ENCODE measurements at regions not wholly inside any gene's neighbourhood (a gene's known extent, or its start where the extent isn't known, plus 50 kb on each side); places are given as distances from the start of the nearest gene placed in this dataset.
"Not testable (repeated sequence)": the region's sequence is repeated elsewhere in the genome, so short reads cannot be mapped to it uniquely, and the experiment has no call there.

GRCh38 chr2:185471441-185471840 lies 267.2 kb upstream of the FSIP2 start:
- Histone ChIP-seq H3K27me3 (ENCODE audit: low read depth) (no peaks in the 10 kb centered on the region), H3K9me3 (no peaks in the 10 kb centered on the region), H3K4me3 (no peak overlapping the region), H3K36me3 (replicated peaks) (no peaks in the 10 kb centered on the region), H3K4me1 (no peaks in the 10 kb centered on the region)
- DNase-seq (ENCODE audit: low spot score in 2 of 2), result no peak
- in situ Hi-C loops (cut with MboI; ENCODE audit: low sequenced_read_pairs), result no loop called here

DNA sequence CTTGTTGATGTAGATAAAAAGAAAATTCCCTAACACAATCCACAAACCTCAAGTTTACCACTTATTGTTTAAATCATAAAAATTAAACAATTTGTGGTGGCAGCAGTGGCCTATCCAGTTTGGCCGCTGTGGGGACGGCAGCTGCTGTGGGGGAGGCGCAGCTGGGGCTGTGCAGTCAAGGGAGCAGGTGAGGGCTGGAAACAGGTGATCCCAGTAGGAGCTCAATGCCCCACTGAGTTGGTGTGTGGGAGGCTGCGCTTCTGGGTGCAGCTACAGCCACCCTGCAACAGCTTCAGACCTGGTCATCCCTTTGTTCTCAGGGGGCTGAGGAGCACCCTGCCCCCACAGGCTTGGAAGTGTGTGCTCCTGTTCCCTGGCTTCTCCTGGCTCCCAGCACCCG lies 266.0 kb upstream of the FSIP2 start:
- H3K4me1 ChIP-seq, result no peaks in the 10 kb centered on the region
- no peak for DNase-seq (ENCODE audit: low spot score in 2 of 2)
- no peaks in the 10 kb centered on the region for H3K9me3 ChIP-seq
- H3K4me3 ChIP-seq, result no peak overlapping the region
- no peaks in the 10 kb centered on the region for H3K36me3 ChIP-seq (replicated peaks)
- H3K27me3 ChIP-seq (ENCODE audit: low read depth), result no peaks in the 10 kb centered on the region
- in situ Hi-C loops (cut with MboI; ENCODE audit: low sequenced_read_pairs), result no loop called here

DNA sequence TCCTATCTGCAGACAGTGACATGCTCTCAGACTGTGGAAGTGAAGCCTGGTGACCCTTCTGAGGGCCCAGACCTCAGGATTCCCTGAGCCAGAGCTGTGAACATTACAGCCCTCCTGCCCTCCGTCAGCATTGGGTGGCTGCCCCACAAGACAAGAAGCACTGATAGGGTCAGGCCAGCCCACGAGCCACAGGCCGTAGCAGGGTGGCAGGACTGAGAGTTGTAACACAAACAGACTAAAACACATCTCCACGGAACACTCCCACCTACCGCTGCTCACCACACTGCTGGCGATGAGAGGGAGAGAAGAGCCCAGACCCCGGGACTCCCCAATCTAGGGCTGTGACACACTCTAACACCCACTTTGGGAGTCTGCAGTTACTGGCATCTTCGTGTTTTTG lies 264.8 kb upstream of the FSIP2 start:
- in situ Hi-C loops (cut with MboI; ENCODE audit: low sequenced_read_pairs), result no loop called here

DNA sequence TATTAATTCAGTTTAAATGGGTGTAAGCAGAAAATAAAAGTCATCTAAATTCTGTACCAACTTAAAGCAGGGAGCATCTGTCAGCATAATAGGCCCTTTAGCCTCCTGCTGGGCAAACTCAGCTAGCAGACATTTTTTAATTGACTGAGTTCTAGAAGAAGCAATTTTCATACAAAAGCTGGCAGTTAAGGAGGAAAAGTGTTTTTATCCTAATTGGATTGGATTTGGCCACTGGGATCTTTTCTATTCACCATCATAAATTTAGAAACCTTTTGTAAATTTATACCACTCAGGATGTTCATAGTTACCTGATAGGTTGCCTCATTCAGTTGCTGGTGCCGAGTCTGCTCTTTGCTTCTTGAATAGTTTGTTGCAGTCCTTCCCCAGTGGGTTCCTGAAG lies 262.7 kb upstream of the FSIP2 start:
- Histone ChIP-seq H3K27me3 (ENCODE audit: low read depth) (no peaks in the 10 kb centered on the region), H3K4me1 (no peaks in the 10 kb centered on the region), H3K4me3 (no peak overlapping the region), H3K36me3 (replicated peaks) (no peaks in the 10 kb centered on the region), H3K9me3 (no peaks in the 10 kb centered on the region)
- in situ Hi-C loops (cut with MboI; ENCODE audit: low sequenced_read_pairs), result no loop called here
- DNase-seq (ENCODE audit: low spot score in 2 of 2), result peak in 1 of 2 experiments; percentile 16

More for the DNA sequence above, 264.8 kb upstream of the FSIP2 start:
- Histone ChIP-seq H3K4me3 (no peak overlapping the region), H3K4me1 (no peaks in the 10 kb centered on the region), H3K27me3 (ENCODE audit: low read depth) (no peaks in the 10 kb centered on the region), H3K36me3 (replicated peaks) (no peaks in the 10 kb centered on the region), H3K9me3 (no peaks in the 10 kb centered on the region)
- no peak for DNase-seq (ENCODE audit: low spot score in 2 of 2)

GRCh38 chr2:185477452-185477851 lies 261.2 kb upstream of the FSIP2 start:
- no peaks in the 10 kb centered on the region for H3K36me3 ChIP-seq (replicated peaks)
- no peaks in the 10 kb centered on the region for H3K27me3 ChIP-seq (ENCODE audit: low read depth)
- DNase-seq (ENCODE audit: low spot score in 2 of 2), result no peak
- H3K4me1 ChIP-seq, result no peaks in the 10 kb centered on the region
- no peak overlapping the region for H3K4me3 ChIP-seq
- no peaks in the 10 kb centered on the region for H3K9me3 ChIP-seq
- in situ Hi-C loops (cut with MboI; ENCODE audit: low sequenced_read_pairs), result no loop called here

- H3K27me3 ChIP-seq (ENCODE audit: low read depth), result no peaks in the 10 kb centered on the region
- in situ Hi-C loops (cut with MboI; ENCODE audit: low sequenced_read_pairs), result no loop called here
- peak; percentile 66 to 74 for DNase-seq (ENCODE audit: low spot score in 2 of 2)
- H3K9me3 ChIP-seq, result no peaks in the 10 kb centered on the region
- peaks cover 10% of the 10 kb centered on the region for H3K4me1 ChIP-seq
- H3K4me3 ChIP-seq, result no peak overlapping the region
- H3K36me3 ChIP-seq (replicated peaks), result no peaks in the 10 kb centered on the region
Observed at GRCh38 chr2:185484602-185485001, 254.0 kb upstream of the FSIP2 start.

- in situ Hi-C loops (cut with MboI; ENCODE audit: low sequenced_read_pairs), result loop anchor here (25.0 kb wide), 1 partner anchor 235 kb away; the partner anchor contains the start of gene FSIP2
- DNase-seq (ENCODE audit: low spot score in 2 of 2), result no peak
- Histone ChIP-seq H3K9me3 (0 out of 2 replicates have a peak, but pooled peaks cover 3% of the 10 kb centered on the region), H3K4me3 (no peak overlapping the region), H3K27me3 (ENCODE audit: low read depth) (no peaks in the 10 kb centered on the region), H3K4me1 (no peaks in the 10 kb centered on the region), H3K36me3 (replicated peaks) (no peaks in the 10 kb centered on the region)
Observed at GRCh38 chr2:185502351-185502750, 236.3 kb upstream of the FSIP2 start.

DNA sequence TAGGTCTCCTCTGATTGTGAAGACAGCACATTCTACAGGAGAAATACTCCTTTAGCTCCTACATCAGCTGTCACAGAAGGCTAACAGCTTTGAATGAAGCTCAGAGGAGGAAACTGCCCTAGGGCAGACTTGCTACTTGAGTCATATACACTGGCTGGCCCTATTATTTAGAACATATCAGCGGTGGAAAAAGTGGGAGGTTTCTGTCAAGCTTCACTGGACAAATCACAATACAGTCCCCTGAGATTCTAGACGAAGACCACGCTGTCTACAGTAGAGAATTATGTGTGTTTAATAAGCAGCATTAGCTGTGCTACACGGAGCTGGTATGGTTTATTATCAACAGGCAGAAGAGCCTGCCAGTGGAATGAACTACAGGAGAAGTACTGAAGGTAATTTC lies 230.9 kb upstream of the FSIP2 start:
- H3K4me1 ChIP-seq, result no peaks in the 10 kb centered on the region
- H3K9me3 ChIP-seq, result peaks cover 3% of the 10 kb centered on the region; the same call in 1 of the 2 replicates
- no peak overlapping the region for H3K4me3 ChIP-seq
- no peaks in the 10 kb centered on the region for H3K27me3 ChIP-seq (ENCODE audit: low read depth)
- in situ Hi-C loops (cut with MboI; ENCODE audit: low sequenced_read_pairs), result loop anchor here (25.0 kb wide), 1 partner anchor 230 kb away; the partner anchor contains the start of gene FSIP2
- DNase-seq (ENCODE audit: low spot score in 2 of 2), result peak; percentile 48 to 53
- H3K36me3 ChIP-seq (replicated peaks), result no peaks in the 10 kb centered on the region

DNA sequence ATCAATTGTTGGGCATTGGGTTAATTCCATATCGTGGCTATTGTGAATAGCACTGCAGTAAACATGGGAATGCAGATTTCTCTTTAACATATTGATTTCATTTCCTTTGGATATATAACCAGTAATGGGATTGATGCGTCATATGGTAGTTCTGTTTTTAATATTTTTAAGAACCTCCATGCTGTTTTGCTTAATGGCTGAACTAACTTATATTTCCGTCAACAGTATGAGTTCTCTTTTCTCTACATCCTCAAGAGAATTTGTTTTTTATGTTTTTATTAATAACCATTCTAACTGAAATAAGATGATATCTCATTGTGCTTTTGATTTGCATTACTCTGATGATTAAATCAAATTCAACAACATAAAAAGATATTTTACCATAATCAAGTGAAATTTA lies 228.5 kb upstream of the FSIP2 start:
- H3K9me3 ChIP-seq, result no peaks in the 10 kb centered on the region; the same call in 1 of the 2 replicates
- no peak overlapping the region for H3K4me3 ChIP-seq
- no peaks in the 10 kb centered on the region for H3K4me1 ChIP-seq
- no peaks in the 10 kb centered on the region for H3K36me3 ChIP-seq (replicated peaks)
- H3K27me3 ChIP-seq (ENCODE audit: low read depth), result no peaks in the 10 kb centered on the region
- in situ Hi-C loops (cut with MboI; ENCODE audit: low sequenced_read_pairs), result loop anchor here (25.0 kb wide), 1 partner anchor 227 kb away; the partner anchor contains the start of gene FSIP2
- no peak for DNase-seq (ENCODE audit: low spot score in 2 of 2)

- H3K27me3 ChIP-seq (ENCODE audit: low read depth), result no peaks in the 10 kb centered on the region
- H3K9me3 ChIP-seq, result no peaks in the 10 kb centered on the region; the same call in 1 of the 2 replicates
- H3K4me1 ChIP-seq, result no peaks in the 10 kb centered on the region
- no peak for DNase-seq (ENCODE audit: low spot score in 2 of 2)
- in situ Hi-C loops (cut with MboI; ENCODE audit: low sequenced_read_pairs), result loop anchor here (25.0 kb wide), 1 partner anchor 225 kb away; the partner anchor contains the start of gene FSIP2
- H3K4me3 ChIP-seq, result no peak overlapping the region
- no peaks in the 10 kb centered on the region for H3K36me3 ChIP-seq (replicated peaks)
Observed at GRCh38 chr2:185511925-185512324, 226.7 kb upstream of the FSIP2 start.

DNA sequence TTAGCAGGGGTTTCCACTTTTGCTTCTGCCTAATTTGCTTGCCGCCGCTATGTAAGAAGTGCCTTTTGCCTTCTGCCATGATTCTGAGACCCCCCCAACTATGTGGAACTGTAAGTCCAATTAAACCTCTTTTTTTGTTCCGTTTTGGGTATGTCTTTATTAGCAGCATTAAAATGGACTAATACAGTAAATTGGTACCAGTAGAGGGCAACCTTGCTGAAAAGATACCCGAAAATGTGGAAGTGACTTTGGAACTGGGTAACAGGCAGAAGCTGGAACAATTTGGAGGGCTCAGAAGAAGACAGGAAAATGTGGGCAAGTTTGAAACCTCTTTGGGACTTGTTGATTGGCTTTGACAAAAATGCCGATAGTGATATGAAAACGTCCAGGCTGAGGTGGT lies 216.1 kb upstream of the FSIP2 start:
- Histone ChIP-seq H3K36me3 (replicated peaks) (no peaks in the 10 kb centered on the region), H3K4me1 (no peaks in the 10 kb centered on the region), H3K4me3 (no peak overlapping the region), H3K9me3 (no peaks in the 10 kb centered on the region), H3K27me3 (ENCODE audit: low read depth) (no peaks in the 10 kb centered on the region)
- no peak for DNase-seq (ENCODE audit: low spot score in 2 of 2)
- in situ Hi-C loops (cut with MboI; ENCODE audit: low sequenced_read_pairs), result loop anchor here (25.0 kb wide), 1 partner anchor 215 kb away; the partner anchor contains the start of gene FSIP2

DNA sequence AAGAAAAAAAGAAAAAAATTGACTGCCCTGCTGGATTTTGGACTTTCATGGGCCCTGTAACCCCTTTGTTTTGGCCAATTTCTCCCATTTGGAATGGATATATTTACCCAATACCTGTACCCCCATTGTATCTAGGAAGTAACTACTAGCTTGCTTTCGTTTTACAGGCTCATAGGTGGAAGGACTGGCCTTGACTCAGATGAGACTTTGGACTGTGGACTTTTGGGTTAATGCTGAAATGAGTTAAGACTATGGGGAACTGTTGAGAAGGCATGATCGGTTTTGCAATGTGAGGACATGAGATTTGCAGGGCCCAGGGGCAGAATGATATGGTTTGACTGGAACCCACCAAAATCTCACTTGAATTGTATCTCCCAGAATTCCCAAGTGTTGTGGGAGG lies 214.4 kb upstream of the FSIP2 start:
- H3K4me1 ChIP-seq; H3K9me3 ChIP-seq; H3K27me3 ChIP-seq (ENCODE audit: low read depth); DNase-seq (ENCODE audit: low spot score in 2 of 2); H3K4me3 ChIP-seq; H3K36me3 ChIP-seq (replicated peaks): not testable (repeated sequence)
- in situ Hi-C loops (cut with MboI; ENCODE audit: low sequenced_read_pairs), result loop anchor here (25.0 kb wide), 1 partner anchor 213 kb away; the partner anchor contains the start of gene FSIP2

DNA sequence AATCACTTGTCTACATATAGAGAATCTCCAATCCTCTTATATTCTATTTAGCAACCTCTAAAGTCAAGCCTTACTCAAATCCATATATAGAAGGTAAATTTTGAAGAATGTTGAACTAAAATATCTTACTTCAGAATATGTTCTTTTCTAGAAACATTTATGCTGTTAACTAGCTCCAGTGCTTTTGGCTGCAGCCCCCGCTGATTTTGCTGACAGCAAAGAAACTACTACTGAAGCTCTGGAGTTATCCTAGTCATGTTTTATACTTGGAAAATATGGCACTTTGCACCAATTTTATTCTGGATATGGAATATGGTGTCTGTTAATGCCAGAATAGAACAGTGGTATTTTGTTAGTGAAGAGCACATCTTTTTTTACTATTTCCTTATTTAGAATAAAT lies 212.4 kb upstream of the FSIP2 start:
- Histone ChIP-seq H3K36me3 (replicated peaks) (no peaks in the 10 kb centered on the region), H3K9me3 (no peaks in the 10 kb centered on the region), H3K27me3 (ENCODE audit: low read depth) (no peaks in the 10 kb centered on the region), H3K4me3 (no peak overlapping the region), H3K4me1 (no peaks in the 10 kb centered on the region; the same call in 1 of the 2 replicates)
- DNase-seq (ENCODE audit: low spot score in 2 of 2), result no peak
- in situ Hi-C loops (cut with MboI; ENCODE audit: low sequenced_read_pairs), result no loop called here

- Histone ChIP-seq H3K27me3 (ENCODE audit: low read depth) (no peaks in the 10 kb centered on the region), H3K9me3 (no peaks in the 10 kb centered on the region), H3K4me3 (no peak overlapping the region), H3K36me3 (replicated peaks) (no peaks in the 10 kb centered on the region), H3K4me1 (no peaks in the 10 kb centered on the region; the same call in 1 of the 2 replicates)
- in situ Hi-C loops (cut with MboI; ENCODE audit: low sequenced_read_pairs), result no loop called here
- no peak for DNase-seq (ENCODE audit: low spot score in 2 of 2)
Observed at GRCh38 chr2:185531721-185532120, 206.9 kb upstream of the FSIP2 start.

- no peak overlapping the region for H3K4me3 ChIP-seq
- no peaks in the 10 kb centered on the region for H3K9me3 ChIP-seq
- H3K27me3 ChIP-seq (ENCODE audit: low read depth), result no peaks in the 10 kb centered on the region
- no peak for DNase-seq (ENCODE audit: low spot score in 2 of 2)
- no peaks in the 10 kb centered on the region for H3K36me3 ChIP-seq (replicated peaks)
- H3K4me1 ChIP-seq, result no peaks in the 10 kb centered on the region
- in situ Hi-C loops (cut with MboI; ENCODE audit: low sequenced_read_pairs), result no loop called here
Observed at GRCh38 chr2:185537689-185538088, 200.9 kb upstream of the FSIP2 start.
